Left forelimb (tissue), 1 donor: ENCODE measurements at regions not wholly inside any gene's neighbourhood (a gene's known extent, or its start where the extent isn't known, plus 50 kb on each side); places are given as distances from the start of the nearest gene placed in this dataset.

Experiments used
- DNase-seq: peaks from one replicate; pipeline ENCODE4 v3.0.0-alpha.2; 2018; ENCODE audit warnings: low spot score

- no peak for DNase-seq
Observed at GRCh38 chr9:18233776-18234445, 240.0 kb upstream of the ADAMTSL1 start.

- DNase-seq: no peak
Observed at GRCh38 chr9:18235181-18235908, 238.6 kb upstream of the ADAMTSL1 start.

GRCh38 chr9:18236336-18236735 lies 237.6 kb upstream of the ADAMTSL1 start:
- DNase-seq: no peak

GRCh38 chr9:18237776-18238175 lies 236.2 kb upstream of the ADAMTSL1 start:
- DNase-seq: no peak

GRCh38 chr9:18238254-18238653 lies 235.7 kb upstream of the ADAMTSL1 start:
- DNase-seq: no peak

GRCh38 chr9:18238752-18239447 lies 235.1 kb upstream of the ADAMTSL1 start:
- no peak for DNase-seq

GRCh38 chr9:18240213-18240612 lies 233.7 kb upstream of the ADAMTSL1 start:
- no peak for DNase-seq

GRCh38 chr9:18245911-18246310 lies 228.0 kb upstream of the ADAMTSL1 start:
- no peak for DNase-seq

GRCh38 chr9:18250053-18250452 lies 223.9 kb upstream of the ADAMTSL1 start:
- DNase-seq: no peak

GRCh38 chr9:18253950-18254349 lies 220.0 kb upstream of the ADAMTSL1 start:
- no peak for DNase-seq

- peak; percentile 88 for DNase-seq
Observed at GRCh38 chr9:18255158-18255629, 218.8 kb upstream of the ADAMTSL1 start.

GRCh38 chr9:18255747-18256146 lies 218.2 kb upstream of the ADAMTSL1 start:
- no peak for DNase-seq

- no peak for DNase-seq
Observed at GRCh38 chr9:18256568-18256967, 217.4 kb upstream of the ADAMTSL1 start.

GRCh38 chr9:18260521-18260920 lies 213.4 kb upstream of the ADAMTSL1 start:
- no peak for DNase-seq

GRCh38 chr9:18261181-18261580 lies 212.8 kb upstream of the ADAMTSL1 start:
- no peak for DNase-seq

GRCh38 chr9:18263377-18263776 lies 210.6 kb upstream of the ADAMTSL1 start:
- DNase-seq: no peak

GRCh38 chr9:18268381-18268780 lies 205.6 kb upstream of the ADAMTSL1 start:
- no peak for DNase-seq

- DNase-seq: no peak
Observed at GRCh38 chr9:18269561-18269960, 204.4 kb upstream of the ADAMTSL1 start.

- no peak for DNase-seq
Observed at GRCh38 chr9:18274693-18275092, 199.3 kb upstream of the ADAMTSL1 start.

- no peak for DNase-seq
Observed at GRCh38 chr9:18275313-18275990, 198.5 kb upstream of the ADAMTSL1 start.

GRCh38 chr9:18281291-18281690 lies 192.7 kb upstream of the ADAMTSL1 start:
- DNase-seq: no peak

- no peak for DNase-seq
Observed at GRCh38 chr9:18294229-18294628, 179.7 kb upstream of the ADAMTSL1 start.

- DNase-seq: no peak
Observed at GRCh38 chr9:18296702-18297055, 177.3 kb upstream of the ADAMTSL1 start.
